Mesendoderm (in vitro differentiated cells): ENCODE measurements at regions not wholly inside any gene's neighbourhood (a gene's known extent, or its start where the extent isn't known, plus 50 kb on each side); places are given as distances from the start of the nearest gene placed in this dataset.

Experiments
- DNase-seq: peaks from one replicate; pipeline ENCODE4 v3.0.0; 2013
- H2AK5ac ChIP-seq: 2 replicates; pipeline ENCODE4 v1.6.1; 2013; ENCODE audit warnings: low read length, inconsistent platforms
- H2BK120ac ChIP-seq: 2 replicates; pipeline ENCODE4 v1.6.1; 2013; ENCODE audit warnings: low read depth, mild to moderate bottlenecking, low read length, moderate library complexity, mixed read lengths
- H2BK15ac ChIP-seq: replicated peaks from 2 replicates; pipeline ENCODE4 v1.6.1; 2013; ENCODE audit warnings: low read depth, mild to moderate bottlenecking, moderate library complexity
- H2BK5ac ChIP-seq: 2 replicates; pipeline ENCODE4 v1.6.1; 2013; ENCODE audit warnings: low read length, inconsistent platforms
- H3K18ac ChIP-seq: 2 replicates; pipeline ENCODE4 v1.6.1; 2013; ENCODE audit warnings: mild to moderate bottlenecking, low read length, mixed read lengths
- H3K23ac ChIP-seq: one replicate; pipeline ENCODE4 v1.6.1; 2013; ENCODE audit warnings: low read length
- H3K27ac ChIP-seq: 2 replicates; pipeline ENCODE4 v1.5.1; 2013; ENCODE audit warnings: low read depth, mild to moderate bottlenecking, inconsistent platforms, low read length, moderate library complexity
- H3K27me3 ChIP-seq: 2 replicates; pipeline ENCODE4 v1.6.1; 2013; ENCODE audit warnings: low read length, control low read depth, mild to moderate bottlenecking, inconsistent platforms; ENCODE audit not compliant: insufficient read depth, poor library complexity
- H3K36me3 ChIP-seq: 2 replicates; pipeline ENCODE4 v1.6.1; 2013; ENCODE audit warnings: low read length, inconsistent platforms; ENCODE audit not compliant: control insufficient read depth, insufficient read depth
- H3K4ac ChIP-seq: one replicate; pipeline ENCODE4 v1.6.1; 2013; ENCODE audit warnings: low read depth, mild to moderate bottlenecking, low read length, moderate library complexity
- H3K4me1 ChIP-seq: 2 replicates; pipeline ENCODE4 v1.6.1; 2013; ENCODE audit warnings: low read depth, low read length, inconsistent platforms; ENCODE audit not compliant: control insufficient read depth
- H3K4me2 ChIP-seq: 2 replicates; pipeline ENCODE4 v1.6.1; 2013; ENCODE audit warnings: low read length
- H3K4me3 ChIP-seq: 2 replicates; pipeline ENCODE4 v1.5.1; 2013; ENCODE audit warnings: mild to moderate bottlenecking, low read length
- H3K56ac ChIP-seq: one replicate; pipeline ENCODE4 v1.6.1; 2013; ENCODE audit warnings: low read length
- H3K79me1 ChIP-seq: 2 replicates; pipeline ENCODE4 v1.6.1; 2013; ENCODE audit warnings: low read length, inconsistent platforms
- H3K79me2 ChIP-seq: 2 replicates; pipeline ENCODE4 v1.6.1; 2013; ENCODE audit warnings: mild to moderate bottlenecking, low read length; ENCODE audit not compliant: control insufficient read depth, insufficient read depth
- H3K9ac ChIP-seq: 2 replicates; pipeline ENCODE4 v1.6.1; 2013; ENCODE audit warnings: low read length, inconsistent platforms
- H4K5ac ChIP-seq: one replicate; pipeline ENCODE4 v1.6.1; 2013; ENCODE audit warnings: low read length
- H4K8ac ChIP-seq: one replicate; pipeline ENCODE4 v1.6.1; 2013; ENCODE audit warnings: low read depth, mild to moderate bottlenecking, control low read depth, low read length, moderate library complexity
- WGBS: extraction: QIAGEN DNeasy Blood & Tissue Kit; methylation state at CpG from one replicate; pipeline ENCODE4 v1.1.7; 2013; ENCODE audit warnings: low lambda C conversion rate, missing lambda C conversion rate; ENCODE audit not compliant: insufficient coverage; ENCODE audit errors: extremely low coverage; 5-methylcytosine and 5-hydroxymethylcytosine counted together

GRCh38 chr6:30272032-30272431 is 54.7 kb upstream of the TRIM39 start:
- Histone ChIP-seq H3K4me2 (no peak overlapping the region), H3K36me3 (no peaks in the 10 kb centered on the region), H3K56ac (no peak overlapping the region), H3K23ac (no peak overlapping the region), H3K4ac (no peak overlapping the region), H3K4me1 (no peaks in the 10 kb centered on the region), H3K79me1 (no peaks in the 10 kb centered on the region), H3K27me3 (no peaks in the 10 kb centered on the region), H4K5ac (no peak overlapping the region), H3K27ac (no peak overlapping the region), H3K9ac (no peak overlapping the region), H2BK15ac (no peak overlapping the region), H3K4me3 (no peak overlapping the region), H4K8ac (no peak overlapping the region), H3K18ac (no peak overlapping the region), H2BK120ac (no peak overlapping the region), H3K79me2 (no peaks in the 10 kb centered on the region), H2BK5ac (no peak overlapping the region), H2AK5ac (no peak overlapping the region)
- no peak for DNase-seq

DNA sequence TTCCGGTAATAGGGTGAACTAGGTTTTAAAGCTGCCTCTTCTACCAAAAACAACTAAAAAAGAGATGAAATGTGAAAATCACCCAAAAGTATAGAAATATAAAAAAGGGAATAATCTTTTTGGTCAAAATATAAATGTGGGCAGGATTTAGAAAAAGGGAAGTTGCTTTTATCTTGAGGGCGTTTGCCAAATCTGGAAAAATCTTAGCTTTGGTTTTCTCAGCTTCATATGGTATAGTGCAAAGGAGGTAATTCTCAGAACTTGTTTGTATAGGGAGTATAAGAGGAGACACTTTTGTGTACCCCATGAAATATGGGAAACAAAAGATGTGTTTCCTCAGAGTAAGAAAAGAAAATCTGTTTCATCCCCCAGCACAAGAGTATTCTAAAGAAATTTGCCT is 54.2 kb upstream of the TRIM26 start:
- no peaks in the 10 kb centered on the region for H3K36me3 ChIP-seq
- no peak overlapping the region for H2BK15ac ChIP-seq
- no peak overlapping the region for H2AK5ac ChIP-seq
- no peak overlapping the region for H2BK120ac ChIP-seq
- H4K5ac ChIP-seq, result no peak overlapping the region
- H2BK5ac ChIP-seq, result no peak overlapping the region
- H3K9ac ChIP-seq, result no peak overlapping the region
- H3K79me1 ChIP-seq, result no peaks in the 10 kb centered on the region
- WGBS, result no CpG with 5 or more reads among the region's 2 CpGs
- no peak overlapping the region for H3K4me3 ChIP-seq
- H3K18ac ChIP-seq, result no peak overlapping the region
- H3K27me3 ChIP-seq, result no peaks in the 10 kb centered on the region
- no peak overlapping the region for H4K8ac ChIP-seq
- no peaks in the 10 kb centered on the region for H3K79me2 ChIP-seq
- no peak overlapping the region for H3K27ac ChIP-seq
- H3K4me2 ChIP-seq, result no peak overlapping the region
- no peaks in the 10 kb centered on the region for H3K4me1 ChIP-seq
- H3K4ac ChIP-seq, result no peak overlapping the region
- H3K56ac ChIP-seq, result no peak overlapping the region
- H3K23ac ChIP-seq, result no peak overlapping the region
- DNase-seq, result no peak

DNA sequence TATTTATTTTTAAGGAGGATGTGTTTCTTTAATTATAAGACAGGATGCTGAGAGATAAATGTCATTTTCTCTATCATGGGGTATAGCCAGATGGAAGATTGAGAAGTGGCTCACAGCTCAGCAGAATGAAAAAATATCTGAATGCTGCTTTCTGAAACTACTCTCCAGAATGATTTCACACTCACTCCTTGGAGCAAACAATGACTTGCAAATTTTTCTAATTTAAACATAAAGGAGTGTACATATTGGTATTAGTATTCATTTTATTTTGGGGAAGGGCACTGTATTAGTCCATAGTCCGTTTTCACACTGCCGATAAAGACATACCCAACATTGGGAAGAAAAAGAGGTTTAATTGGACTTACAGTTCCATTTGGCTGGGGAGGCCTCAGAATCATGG is 52.4 kb upstream of the TRIM26 start:
- H4K5ac ChIP-seq, result no peak overlapping the region
- H3K27me3 ChIP-seq, result peaks cover 2% of the 10 kb centered on the region
- H2BK15ac ChIP-seq, result no peak overlapping the region
- H2BK120ac ChIP-seq, result no peak overlapping the region
- H2BK5ac ChIP-seq, result no peak overlapping the region
- H3K79me2 ChIP-seq, result no peaks in the 10 kb centered on the region
- no peak overlapping the region for H3K4me3 ChIP-seq
- no peak overlapping the region for H3K56ac ChIP-seq
- no CpG with 5 or more reads among the region's 2 CpGs for WGBS
- H3K27ac ChIP-seq, result no peak overlapping the region
- no peak for DNase-seq
- H3K36me3 ChIP-seq, result no peaks in the 10 kb centered on the region
- no peak overlapping the region for H3K4me2 ChIP-seq
- no peak overlapping the region for H4K8ac ChIP-seq
- H2AK5ac ChIP-seq, result no peak overlapping the region
- no peak overlapping the region for H3K23ac ChIP-seq
- H3K18ac ChIP-seq, result no peak overlapping the region
- no peaks in the 10 kb centered on the region for H3K79me1 ChIP-seq
- no peak overlapping the region for H3K4ac ChIP-seq
- H3K4me1 ChIP-seq, result no peaks in the 10 kb centered on the region
- H3K9ac ChIP-seq, result no peak overlapping the region

- no CpG with 5 or more reads among the region's 4 CpGs for WGBS
- H3K27me3 ChIP-seq, result peaks cover 2% of the 10 kb centered on the region
- no peaks in the 10 kb centered on the region for H3K79me2 ChIP-seq
- no peak overlapping the region for H3K27ac ChIP-seq
- H3K4me3 ChIP-seq, result no peak overlapping the region
- no peak overlapping the region for H2BK5ac ChIP-seq
- no peak overlapping the region for H3K23ac ChIP-seq
- no peak overlapping the region for H2AK5ac ChIP-seq
- H3K18ac ChIP-seq, result no peak overlapping the region
- H3K4ac ChIP-seq, result no peak overlapping the region
- H3K4me1 ChIP-seq, result no peaks in the 10 kb centered on the region
- no peak for DNase-seq
- H3K9ac ChIP-seq, result no peak overlapping the region
- H4K5ac ChIP-seq, result no peak overlapping the region
- no peak overlapping the region for H3K56ac ChIP-seq
- H3K79me1 ChIP-seq, result no peaks in the 10 kb centered on the region
- H2BK120ac ChIP-seq, result no peak overlapping the region
- H2BK15ac ChIP-seq, result no peak overlapping the region
- no peak overlapping the region for H3K4me2 ChIP-seq
- no peaks in the 10 kb centered on the region for H3K36me3 ChIP-seq
- no peak overlapping the region for H4K8ac ChIP-seq
These were observed 52.0 kb upstream of the TRIM26 start for GRCh38 chr6:30265181-30265580.

- no CpG with 5 or more reads among the region's 6 CpGs for WGBS
- Histone ChIP-seq H3K4me1 (no peaks in the 10 kb centered on the region), H3K79me1 (no peaks in the 10 kb centered on the region), H3K56ac (no peak overlapping the region), H4K8ac (no peak overlapping the region), H3K18ac (no peak overlapping the region), H3K23ac (no peak overlapping the region), H3K79me2 (no peaks in the 10 kb centered on the region), H2BK15ac (no peak overlapping the region), H3K4me3 (no peak overlapping the region), H2BK120ac (no peak overlapping the region), H2BK5ac (no peak overlapping the region), H3K4me2 (no peak overlapping the region), H3K27me3 (peaks cover 2% of the 10 kb centered on the region), H4K5ac (no peak overlapping the region), H2AK5ac (no peak overlapping the region), H3K27ac (no peak overlapping the region), H3K36me3 (no peaks in the 10 kb centered on the region), H3K4ac (no peak overlapping the region), H3K9ac (no peak overlapping the region)
- no peak for DNase-seq
These were observed 51.5 kb upstream of the TRIM26 start for GRCh38 chr6:30264743-30265142.

DNA sequence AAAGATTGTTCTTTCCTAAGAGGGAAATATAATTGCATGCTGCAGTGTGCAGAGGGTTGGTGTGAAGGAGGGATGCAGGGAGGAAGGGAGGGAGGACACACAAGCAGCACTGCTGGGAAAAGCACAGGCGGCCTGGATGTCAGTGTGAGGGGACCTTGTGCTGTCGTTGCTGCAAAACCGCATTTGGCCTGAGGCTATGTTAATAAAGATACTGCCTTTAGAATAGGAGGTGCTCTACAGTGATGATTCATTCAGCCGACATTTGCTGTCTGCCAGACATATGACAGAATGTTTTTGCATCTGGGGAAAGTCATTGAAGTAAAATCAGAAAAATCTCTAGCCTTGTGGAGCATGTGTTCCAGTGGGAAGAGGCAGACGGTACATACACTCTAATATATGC is 50.5 kb upstream of the TRIM26 start:
- no peak overlapping the region for H4K5ac ChIP-seq
- no peaks in the 10 kb centered on the region for H3K79me1 ChIP-seq
- no peak overlapping the region for H4K8ac ChIP-seq
- H3K4ac ChIP-seq, result no peak overlapping the region
- H3K4me1 ChIP-seq, result no peaks in the 10 kb centered on the region
- no peak overlapping the region for H3K4me2 ChIP-seq
- no peak overlapping the region for H3K56ac ChIP-seq
- H3K27me3 ChIP-seq, result peaks cover 2% of the 10 kb centered on the region
- no peak overlapping the region for H3K23ac ChIP-seq
- no peak overlapping the region for H3K4me3 ChIP-seq
- no peaks in the 10 kb centered on the region for H3K79me2 ChIP-seq
- no peak overlapping the region for H2BK120ac ChIP-seq
- peak; percentile 63 for DNase-seq
- no CpG with 5 or more reads among the region's 5 CpGs for WGBS
- no peak overlapping the region for H2BK15ac ChIP-seq
- no peaks in the 10 kb centered on the region for H3K36me3 ChIP-seq
- H3K18ac ChIP-seq, result no peak overlapping the region
- no peak overlapping the region for H2AK5ac ChIP-seq
- no peak overlapping the region for H2BK5ac ChIP-seq
- no peak overlapping the region for H3K27ac ChIP-seq
- no peak overlapping the region for H3K9ac ChIP-seq
